ENCODE measurements at regions not wholly inside any gene's neighbourhood (a gene's known extent, or its start where the extent isn't known, plus 50 kb on each side); places are given as distances from the start of the nearest gene placed in this dataset.

DNA sequence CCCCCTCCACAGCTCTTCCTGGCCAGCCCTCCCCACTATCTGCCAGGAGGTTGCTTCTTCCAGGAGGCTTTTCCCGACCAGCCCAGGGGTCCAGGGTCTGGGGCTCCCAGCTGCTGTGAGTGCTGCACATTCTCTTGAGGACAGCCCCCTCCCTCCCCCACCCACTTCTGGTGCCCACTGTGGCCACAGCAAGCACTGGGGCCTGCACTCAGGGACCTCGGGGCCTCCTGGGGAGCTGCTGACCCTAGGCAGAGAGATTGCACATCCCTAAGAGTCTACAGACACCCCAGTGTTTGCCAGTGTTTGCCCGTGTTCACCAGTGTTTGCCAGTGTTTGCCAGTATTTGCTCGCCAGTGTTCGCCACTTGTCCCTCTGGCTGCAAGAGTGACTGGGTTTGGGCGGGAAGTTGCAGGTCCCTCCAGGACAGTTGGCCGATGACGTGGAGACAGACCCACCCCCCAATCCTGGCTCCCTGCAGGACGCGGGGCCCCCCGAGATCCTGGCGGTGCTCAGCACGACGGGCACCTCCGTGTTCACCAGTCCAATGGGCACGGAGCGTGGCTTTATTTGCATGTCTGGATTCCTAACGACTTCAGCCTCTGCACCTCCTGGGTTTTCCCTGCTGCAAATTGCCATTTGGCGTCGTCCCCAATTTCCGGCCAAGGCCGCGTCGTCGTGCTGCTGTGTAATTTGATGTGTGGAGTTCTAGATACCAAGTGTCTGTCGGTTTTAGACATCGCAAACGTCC is 87.5 kb upstream of the NKX1-1 start:
- DNase-seq: no peak

DNA sequence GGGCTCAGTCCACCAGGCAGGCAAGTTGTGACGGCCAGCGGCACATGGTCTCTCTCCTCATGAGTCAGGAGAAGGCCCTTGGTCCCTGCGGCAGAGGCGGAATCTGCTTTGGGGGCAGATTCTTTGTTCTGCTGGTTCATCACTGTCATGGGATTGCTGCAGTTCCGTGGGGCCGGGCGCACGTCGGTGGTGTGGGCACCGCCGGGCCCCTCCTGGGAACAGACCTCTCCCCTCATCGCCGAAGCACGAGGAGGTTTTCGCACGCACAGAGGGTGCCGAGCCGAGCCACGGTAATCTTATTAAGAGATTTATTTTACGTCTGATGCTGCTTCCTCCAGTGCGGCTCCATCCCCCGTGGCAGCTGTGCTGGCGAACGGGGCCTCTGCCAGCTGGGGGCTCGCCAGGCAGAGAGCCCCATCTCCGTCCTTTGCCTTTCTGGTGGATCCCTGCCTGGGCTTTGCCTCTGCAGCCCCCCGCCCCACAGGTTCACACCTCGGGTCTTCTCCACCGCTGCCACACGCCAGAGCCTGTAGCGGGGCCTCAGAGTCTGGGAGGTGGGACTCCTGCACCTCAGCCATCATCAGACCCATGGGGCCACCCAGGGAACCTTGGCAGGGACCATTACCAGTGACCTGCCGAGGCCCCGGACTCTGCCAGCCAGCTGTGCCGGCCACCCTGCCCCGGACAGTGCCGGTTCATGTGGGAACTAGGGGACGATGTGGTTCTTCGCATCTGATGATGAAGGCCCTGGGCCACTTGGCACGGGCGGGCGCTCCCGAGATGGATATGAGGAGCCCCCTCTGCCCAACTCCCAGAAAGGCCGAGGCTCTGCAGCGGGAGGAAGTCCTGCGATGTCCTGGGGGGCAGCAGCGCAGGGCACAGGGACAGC is 86.7 kb upstream of the NKX1-1 start:
- no peak for DNase-seq

DNA sequence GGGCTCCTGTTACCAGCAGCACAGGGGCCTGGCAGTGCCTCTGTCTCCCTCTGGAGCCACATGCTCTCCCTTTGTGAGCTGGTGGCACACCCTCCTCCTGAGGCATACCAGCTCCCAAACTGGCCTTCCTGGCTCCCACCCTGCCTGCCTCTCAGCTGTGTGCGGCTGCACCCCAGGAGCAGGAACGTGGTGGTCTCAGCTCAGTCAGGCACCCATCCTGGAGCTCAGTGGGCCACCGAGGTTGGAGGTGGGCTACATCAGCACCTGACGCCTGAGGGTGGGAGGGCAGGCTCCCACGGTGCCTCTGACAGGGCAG is 85.9 kb upstream of the NKX1-1 start:
- DNase-seq: no peak

DNA sequence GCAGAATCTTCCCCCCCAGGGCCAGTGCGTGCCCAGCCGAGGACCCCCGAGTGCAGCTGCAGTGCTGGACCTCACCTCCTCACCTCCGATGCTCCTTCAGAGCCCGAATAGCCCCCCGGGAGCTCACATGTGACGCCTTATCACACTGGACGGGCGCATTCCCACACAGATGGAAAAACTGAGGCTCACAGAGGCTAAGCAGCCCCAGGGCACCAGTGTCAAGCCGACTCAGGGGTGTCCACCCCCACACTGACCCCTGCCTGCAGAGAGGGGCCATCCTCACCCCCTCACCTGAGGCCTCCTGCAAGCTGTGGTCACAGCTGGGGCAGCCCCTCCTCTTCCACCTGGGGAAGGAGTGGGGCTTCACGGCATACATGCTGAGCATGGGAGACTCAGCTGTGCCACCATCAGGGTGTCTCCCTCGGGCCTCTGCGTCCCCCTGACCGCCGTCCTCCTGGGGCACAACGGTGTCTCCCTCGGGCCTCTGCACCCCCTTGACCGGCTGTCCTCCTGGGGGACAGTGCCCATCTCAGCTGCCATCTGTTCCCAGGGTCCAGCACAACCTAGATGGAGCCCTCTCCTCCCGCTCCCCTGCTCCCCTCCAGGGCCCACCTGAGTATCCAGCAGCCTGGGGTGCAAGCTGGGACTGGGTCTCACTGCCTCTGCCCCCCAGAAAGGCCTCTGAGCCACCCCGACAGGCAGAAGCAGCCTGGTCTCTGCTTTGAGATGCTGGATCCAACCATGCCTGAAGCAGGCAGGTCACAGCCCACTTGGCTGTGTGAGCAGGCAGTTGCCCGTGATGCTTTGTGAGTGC is 85.3 kb upstream of the NKX1-1 start:
- DNase-seq: no peak

DNA sequence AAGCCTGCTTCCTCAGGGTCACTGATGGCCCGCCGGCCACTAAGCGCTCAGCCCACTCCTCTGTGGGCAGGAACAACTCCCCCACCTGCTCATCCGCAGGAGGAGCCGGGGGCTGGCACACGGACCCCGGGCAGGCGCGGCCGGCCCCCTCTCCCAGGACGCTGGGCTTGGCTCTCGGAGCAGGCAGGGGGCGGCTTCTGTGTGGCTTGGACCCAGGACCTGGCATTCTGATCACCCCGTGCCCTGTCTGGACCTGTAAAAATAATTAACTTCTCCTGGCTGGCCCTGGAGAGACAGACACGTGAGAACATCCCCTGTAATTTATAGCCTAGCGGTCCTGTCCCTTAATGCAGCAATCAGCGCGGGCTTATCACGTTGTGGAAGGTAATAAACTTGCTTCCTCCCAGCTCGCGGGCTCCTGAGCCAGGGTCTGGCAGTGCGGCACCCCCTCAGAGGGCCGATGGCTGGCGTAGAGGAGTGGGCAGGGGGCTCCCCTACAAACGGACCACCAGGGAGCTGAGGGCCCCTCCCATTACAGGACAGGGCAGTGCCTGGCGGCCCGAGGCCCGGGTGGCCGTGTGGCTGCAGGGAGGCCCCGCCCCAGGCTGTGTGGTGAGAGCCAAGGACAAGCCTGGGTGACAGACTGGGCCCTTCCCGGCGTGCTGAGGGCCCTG is 84.5 kb upstream of the NKX1-1 start:
- no peak for DNase-seq

DNA sequence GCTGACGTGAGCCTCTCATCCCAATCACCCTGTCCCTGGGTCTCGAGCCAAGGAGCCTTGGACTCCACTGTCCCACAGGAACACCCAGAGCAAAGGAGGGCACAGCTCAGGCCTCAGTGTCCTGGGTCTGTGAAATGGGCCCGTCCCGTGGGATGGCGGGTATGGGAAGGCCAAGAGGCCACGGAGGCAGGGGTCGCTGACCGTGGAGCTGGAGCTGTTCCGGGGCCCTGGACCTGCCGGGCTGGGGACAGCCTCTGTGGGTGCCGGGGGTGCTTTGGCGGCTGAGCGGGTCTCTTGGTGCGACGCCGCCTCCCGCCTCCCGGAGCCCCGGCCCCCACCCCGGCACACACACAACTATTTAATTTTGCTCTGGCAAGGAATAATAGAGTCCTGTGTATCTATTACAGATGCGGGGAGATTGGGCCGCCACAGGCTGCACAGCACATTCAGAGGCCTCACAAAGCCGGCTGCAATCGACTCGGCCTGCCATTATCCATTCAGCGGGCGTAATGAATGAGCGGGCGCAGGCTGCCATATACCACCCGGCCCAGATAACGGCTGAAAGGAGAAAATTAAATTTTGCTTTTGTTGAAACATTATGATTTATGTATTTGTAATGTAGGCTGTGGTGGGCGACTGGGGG is 83.9 kb upstream of the NKX1-1 start:
- DNase-seq: no peak

DNA sequence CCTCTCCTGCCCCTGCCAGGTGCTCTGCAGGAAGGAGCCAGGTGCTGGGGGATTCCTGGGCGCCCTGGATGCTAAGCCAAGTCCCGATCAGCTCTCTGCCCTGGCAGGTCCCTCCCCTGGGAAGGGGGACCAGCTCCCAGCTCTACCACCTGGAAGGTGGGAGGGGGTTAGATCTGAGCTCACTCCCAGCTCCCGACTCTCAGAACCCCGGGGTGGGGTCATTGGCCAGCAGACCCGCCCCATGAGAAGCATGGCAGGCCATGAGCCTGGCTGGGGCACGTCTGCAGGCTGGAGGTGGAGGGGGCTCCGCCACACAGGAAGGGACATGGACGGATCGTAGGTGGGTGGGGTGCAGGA is 83.4 kb upstream of the NKX1-1 start:
- no peak for DNase-seq

DNA sequence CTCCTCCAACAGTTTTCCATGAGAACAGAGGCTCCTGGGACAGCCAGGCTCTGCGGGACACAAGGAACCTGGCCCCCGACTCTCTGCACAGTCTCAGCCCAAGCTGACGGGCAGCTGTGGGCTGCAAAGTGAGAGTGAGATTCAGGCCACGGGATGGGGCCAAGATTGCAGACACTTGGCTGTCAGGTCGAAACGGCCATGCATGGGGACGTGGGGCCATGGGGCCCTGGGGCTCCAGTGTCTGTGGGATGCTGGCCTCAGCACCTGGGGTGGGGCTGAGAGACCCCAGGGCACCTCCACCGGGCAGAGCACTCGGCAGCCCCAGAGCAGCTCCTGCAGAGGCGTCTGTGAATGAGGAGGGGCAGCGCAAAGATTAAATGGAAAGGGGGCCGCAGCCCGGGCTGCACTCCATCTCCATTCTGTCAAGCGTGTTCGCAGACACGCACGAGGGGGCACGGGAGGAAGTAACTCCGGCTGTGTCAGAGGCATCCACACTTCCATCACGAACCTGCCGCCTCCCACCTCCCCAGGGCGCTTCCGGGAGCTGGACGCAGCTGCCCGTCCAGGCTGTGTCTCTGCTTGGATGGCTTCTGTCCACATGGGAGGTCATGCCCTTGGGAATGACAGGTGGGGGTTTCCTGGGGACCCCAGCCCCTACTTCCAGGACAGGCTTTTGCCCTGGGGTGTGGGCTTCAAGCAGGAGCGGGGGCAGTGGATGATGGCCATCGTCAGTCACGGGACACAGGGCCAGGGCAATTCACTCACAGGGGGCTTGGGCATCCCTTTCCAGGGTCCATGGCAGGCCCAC is 82.8 kb upstream of the NKX1-1 start:
- no peak for DNase-seq

DNA sequence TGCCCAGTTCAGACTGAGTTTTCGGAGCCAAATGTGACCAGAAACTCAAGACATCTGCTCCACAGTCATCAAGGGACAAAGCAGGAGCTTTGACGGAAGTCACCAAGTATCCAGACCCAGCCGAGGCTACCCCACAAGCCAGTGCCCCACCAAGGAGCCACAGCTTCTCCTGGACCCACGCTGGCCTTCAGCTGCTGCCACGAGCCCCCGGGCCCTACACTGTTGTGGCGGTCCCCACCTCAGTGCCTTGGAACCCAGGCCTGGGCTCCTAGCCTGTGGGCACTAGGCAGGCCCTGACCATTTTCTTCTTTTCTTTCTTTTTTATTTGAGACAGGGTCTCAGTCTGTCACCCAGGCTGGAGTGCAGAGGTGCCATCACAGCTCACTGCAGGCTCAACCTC is 82.1 kb upstream of the NKX1-1 start:
- DNase-seq: no peak

DNA sequence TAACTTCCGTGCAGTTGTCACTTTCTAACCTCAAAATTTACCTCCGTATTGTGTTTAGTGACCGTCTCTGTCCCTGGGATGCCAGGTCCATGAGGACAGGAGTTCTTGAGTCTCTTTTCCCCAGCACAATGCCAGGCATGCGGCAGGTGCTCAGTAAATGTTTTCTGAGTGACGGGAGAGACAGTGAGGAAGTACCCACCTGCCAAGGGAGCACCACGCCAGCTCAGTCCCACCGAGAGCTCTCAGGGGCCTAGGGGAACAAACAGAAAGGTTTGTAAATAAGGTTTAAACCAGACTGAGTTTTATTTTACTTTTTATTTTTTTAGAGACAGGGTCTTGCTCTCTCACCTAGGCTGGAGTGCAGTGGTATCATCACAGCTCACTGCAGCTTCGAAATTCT is 81.5 kb upstream of the NKX1-1 start:
- DNase-seq: no peak

DNA sequence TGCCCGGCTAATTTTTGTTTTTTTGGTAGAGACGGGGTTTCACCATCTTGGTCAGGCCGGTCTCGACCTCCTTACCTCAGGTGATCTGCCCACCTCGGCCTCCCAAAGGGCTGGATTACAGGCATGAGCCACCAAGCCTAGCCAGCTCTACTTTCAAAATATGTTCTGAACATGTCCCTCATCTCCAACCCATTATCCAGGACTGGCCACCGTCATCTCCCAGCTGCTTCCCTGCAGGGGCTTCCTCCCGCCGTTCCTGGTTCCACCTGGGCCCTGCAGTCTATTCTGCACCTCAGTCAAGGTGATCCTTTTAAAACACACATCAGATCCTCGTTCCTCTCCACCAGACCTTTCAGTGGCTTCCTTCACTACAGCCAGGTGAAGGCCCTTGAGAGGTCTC is 80.9 kb upstream of the NKX1-1 start:
- no peak for DNase-seq

DNA sequence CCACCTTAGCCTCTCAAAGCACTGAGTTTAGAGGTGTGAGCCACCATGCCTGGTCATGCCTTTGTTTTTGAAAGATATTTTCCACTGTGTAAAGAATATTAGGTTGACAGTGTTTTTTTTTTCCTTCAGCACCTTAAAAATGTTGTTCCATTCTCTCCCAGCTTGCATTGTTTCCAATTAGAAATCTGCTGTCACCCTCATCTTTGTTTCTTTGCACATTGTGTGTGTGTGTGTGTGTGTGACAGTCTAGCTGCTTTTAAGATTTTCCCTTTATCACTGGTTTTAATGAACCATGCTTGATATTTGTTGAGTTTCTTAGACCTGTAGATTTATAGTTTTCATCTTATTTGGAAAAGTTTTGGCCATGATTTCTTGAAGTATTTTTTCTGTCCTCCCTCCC is 79.0 kb upstream of the NKX1-1 start:
- DNase-seq: no peak

DNA sequence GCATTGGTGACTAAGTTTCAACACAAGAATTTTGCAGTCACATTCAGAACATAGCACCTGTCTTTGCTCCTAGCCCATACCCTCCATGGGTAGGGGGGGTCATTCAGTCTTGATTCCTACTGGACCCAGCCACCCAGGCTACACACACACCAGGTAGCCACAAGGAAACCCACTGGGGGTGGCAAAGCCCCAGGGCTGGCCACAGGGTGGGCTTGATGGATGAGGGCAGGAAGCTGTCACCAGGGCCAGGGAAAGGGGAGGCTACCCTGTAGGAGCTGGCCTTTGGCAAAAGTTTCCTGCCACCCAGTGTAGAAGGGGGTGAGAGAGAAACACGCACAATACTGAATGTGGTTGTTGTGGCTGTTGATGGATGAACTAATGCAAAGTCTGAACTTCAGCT is 74.5 kb upstream of the NKX1-1 start:
- no peak for DNase-seq

DNA sequence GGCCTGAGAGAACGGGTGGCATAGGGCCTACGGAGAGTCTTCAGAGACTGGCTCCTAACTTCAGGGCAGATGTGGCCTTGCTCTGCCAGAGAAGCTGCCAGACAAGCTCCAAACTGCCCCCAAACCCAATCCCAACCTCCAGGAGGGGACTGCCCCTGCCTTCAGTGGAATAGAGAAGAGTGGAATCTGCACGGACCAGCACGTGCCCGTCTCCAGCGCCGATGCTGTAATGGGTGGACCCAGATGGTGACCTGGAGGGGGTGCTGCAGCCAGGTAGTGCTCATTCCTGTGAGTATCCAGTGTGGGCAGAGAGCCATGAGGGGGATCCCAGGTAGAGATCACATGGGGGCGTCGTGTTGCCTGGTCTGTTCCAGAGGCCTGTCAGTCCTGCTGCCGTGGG is 73.2 kb upstream of the NKX1-1 start:
- DNase-seq: no peak

DNA sequence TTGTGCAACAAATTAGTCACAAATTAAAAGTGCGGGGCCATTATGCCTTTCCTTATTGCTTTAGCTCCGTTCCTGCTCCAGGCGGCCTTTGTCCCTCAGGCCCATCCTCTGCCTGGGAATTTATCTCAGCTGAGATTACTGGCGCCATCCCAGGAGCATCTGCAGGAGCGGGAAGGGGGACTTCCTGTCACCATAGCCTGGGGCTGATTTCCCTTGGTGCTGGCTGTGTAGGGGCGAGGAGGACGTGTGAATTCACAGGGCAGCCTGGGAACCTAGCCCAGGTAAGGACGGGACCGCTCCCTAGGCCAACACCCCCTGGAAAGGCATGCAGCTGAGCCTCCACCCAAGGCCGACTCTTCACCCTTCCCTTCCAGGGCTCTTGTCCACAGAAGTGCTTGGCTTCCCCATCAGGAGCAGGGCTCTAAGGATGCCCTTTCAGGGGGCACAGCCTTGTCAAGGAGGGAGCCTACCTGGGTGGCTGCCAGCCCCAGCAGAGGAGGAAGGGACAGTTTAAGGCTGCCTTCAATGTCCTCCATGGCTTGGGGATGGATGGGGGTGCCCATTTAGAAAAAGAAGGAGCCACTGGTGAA is 72.6 kb upstream of the NKX1-1 start:
- no peak for DNase-seq

DNA sequence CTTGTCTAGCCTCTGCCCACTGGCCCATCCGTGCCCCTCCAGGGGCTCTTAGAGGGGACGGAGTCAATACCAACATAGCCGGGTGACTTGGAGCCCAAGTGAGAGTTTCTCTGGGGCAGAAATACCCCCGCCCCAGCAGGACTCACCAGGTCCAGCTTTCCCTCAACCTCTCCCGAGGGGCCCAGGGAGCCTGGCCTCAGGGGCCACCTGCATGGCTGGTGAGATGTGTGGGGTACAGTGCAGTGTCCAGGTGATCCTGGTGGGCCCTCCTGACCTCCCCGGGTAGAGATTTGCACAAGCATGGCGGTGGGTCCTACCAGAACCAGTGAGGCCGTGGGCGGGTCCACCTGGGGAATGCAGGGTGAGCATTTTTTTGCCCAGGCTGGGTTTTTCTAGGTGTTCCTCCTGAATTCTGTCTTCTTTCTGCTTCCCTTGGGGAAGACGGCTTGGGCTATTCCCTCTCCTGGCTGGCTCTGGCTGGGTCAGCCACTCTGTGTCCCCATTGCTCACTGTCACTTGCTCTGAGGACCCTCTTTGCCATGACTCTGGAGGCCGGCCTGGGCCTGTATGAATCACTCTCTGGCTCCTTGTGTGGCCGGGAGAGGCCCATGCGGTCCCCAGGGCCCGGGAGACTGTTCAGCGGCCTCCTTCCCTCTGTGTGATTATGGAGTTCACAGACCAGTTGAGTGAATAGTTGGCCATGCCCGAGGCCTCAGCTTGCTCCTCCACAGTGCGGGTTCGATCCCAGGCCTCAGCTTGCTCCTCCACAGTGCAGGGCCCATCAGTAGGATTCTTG is 71.0 kb upstream of the NKX1-1 start:
- no peak for DNase-seq

DNA sequence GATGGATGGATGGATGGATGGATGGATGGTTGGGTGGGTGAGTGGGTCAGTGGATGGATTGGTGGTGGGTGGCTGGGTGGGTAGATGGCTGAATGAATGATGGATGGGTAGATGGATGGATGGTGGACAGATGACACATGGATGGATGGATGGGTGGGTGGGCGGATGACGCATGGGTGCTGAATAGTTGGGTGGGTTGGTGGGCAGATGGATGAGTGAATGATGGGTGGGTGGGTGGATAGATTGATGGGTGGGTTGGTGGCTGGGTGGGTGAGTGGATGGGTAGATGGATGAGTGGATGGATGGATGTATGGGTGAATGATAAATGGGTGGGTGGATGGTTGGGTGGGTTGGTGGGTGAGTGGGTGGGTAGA is 69.9 kb upstream of the NKX1-1 start:
- no peak for DNase-seq

DNA sequence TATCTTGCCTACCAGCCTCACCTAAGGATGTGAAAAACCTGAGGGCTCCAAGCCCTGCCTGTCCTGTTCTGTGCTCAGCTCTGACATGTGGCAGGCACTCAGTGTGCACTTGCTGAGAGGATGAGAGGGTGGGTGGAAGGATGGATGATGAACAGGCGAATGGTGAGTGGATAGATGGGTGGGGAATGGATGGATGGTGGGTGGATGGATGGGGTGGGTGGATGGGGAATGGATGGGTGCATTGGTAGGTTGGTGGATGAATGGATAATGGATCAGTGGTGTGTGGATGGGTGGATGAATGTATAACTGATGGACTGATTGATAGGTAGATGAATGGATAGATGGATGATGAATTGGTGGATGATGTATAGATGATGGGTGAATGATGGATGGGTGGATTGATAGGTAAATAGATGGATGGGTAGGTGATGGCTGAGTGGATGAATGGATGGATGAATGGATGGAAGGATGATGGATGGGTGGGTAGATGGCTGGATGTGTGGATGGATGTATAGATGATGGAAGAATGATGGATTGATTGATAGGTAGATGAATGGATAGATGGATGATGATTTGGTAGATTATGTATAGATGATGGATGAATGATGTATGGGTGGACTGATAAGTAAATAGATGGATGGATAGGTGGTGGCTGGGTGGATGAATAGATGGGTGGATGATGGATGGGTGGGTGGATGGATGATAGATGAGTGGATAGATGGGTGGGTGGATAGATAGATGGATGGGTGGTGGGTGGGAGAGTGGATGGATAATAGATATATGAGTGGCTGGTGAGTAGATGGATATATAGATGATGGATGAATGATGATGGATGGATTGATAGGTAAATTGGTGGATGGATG is 69.3 kb upstream of the NKX1-1 start:
- no peak for DNase-seq
